ENCODE measurements at regions not wholly inside any gene's neighbourhood (a gene's known extent, or its start where the extent isn't known, plus 50 kb on each side); places are given as distances from the start of the nearest gene placed in this dataset.

DNA sequence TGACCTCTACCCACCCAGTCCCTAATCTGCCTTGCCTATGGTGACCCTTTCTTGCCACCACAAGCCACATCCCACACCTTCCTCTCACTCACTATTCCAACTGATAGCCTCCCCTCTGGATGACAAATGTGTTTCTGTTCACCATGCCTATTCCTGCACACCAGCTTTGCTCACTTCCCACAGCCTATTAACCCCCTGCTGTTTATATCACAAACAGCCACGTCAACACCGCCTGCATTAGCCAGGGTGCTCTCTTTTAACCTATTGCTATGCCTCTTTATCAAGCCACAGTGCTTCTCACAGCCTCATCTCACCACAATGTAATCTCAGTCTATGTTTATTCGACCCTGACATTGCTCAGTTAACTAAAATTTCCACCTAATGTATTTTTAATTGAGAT lies 271.8 kb downstream of the SUCLG1 start:
- H3K4me3 ChIP-seq: no peak overlapping the region
- no peak for ATAC-seq (ENCODE audit: low FRiP score in 2 of 2)

DNA sequence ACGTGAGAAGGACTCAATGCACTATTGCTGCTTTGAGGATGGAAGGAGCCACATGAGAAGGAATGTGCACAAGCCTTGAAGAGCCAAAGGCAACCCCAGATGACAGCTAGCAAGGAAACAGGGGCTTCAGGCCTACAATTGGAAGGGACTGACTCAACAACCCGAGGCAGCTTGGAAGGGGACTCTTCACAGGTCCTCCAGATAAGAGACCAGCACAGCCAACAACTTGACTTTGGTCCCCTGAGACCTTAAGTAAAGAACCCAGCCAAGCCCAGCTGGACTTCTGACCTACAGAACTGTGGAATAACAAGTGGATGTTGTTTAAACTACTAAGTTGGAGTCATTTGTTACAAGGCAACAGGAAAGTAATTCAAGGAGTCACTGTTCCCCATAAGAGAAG lies 277.2 kb downstream of the SUCLG1 start:
- no peaks in the 10 kb centered on the region for H3K27me3 ChIP-seq
- H3K9me3 ChIP-seq: no peaks in the 10 kb centered on the region
- H3K4me3 ChIP-seq: no peak overlapping the region
- H3K36me3 ChIP-seq: no peaks in the 10 kb centered on the region
- DNase-seq: no peak
- H3K27ac ChIP-seq: no peak overlapping the region
- H3K4me1 ChIP-seq: no peaks in the 10 kb centered on the region
- TF ChIP-seq POLR2AphosphoS5 (IDR thresholded peaks at IDR 0.05) (no peak), EP300 (IDR thresholded peaks at IDR 0.05) (no peak), POLR2A (IDR thresholded peaks at IDR 0.05) (no peak)
- TF ChIP-seq, protein P1, sequence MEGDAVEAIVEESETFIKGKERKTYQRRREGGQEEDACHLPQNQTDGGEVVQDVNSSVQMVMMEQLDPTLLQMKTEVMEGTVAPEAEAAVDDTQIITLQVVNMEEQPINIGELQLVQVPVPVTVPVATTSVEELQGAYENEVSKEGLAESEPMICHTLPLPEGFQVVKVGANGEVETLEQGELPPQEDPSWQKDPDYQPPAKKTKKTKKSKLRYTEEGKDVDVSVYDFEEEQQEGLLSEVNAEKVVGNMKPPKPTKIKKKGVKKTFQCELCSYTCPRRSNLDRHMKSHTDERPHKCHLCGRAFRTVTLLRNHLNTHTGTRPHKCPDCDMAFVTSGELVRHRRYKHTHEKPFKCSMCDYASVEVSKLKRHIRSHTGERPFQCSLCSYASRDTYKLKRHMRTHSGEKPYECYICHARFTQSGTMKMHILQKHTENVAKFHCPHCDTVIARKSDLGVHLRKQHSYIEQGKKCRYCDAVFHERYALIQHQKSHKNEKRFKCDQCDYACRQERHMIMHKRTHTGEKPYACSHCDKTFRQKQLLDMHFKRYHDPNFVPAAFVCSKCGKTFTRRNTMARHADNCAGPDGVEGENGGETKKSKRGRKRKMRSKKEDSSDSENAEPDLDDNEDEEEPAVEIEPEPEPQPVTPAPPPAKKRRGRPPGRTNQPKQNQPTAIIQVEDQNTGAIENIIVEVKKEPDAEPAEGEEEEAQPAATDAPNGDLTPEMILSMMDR (IDR thresholded peaks at IDR 0.05): no peak
- ATAC-seq (ENCODE audit: low FRiP score in 2 of 2): no peak
- WGBS, 2 donors: 60 to 84% methylated on average over 2 of the region's 2 CpGs

More for the DNA sequence above, 271.8 kb downstream of the SUCLG1 start:
- Histone ChIP-seq H3K27ac (no peak overlapping the region), H3K27me3 (no peaks in the 10 kb centered on the region), H3K9me3 (no peaks in the 10 kb centered on the region), H3K4me1 (no peaks in the 10 kb centered on the region), H3K36me3 (no peaks in the 10 kb centered on the region)
- no peak for DNase-seq
- TF ChIP-seq, protein P1 (IDR thresholded peaks at IDR 0.05): no peak
- TF ChIP-seq EP300 (IDR thresholded peaks at IDR 0.05): no peak
- TF ChIP-seq POLR2A (IDR thresholded peaks at IDR 0.05): no peak
- TF ChIP-seq POLR2AphosphoS5 (IDR thresholded peaks at IDR 0.05): no peak
- WGBS, 2 donors: 60 to 65% methylated on average over 3 of the region's 3 CpGs

DNA sequence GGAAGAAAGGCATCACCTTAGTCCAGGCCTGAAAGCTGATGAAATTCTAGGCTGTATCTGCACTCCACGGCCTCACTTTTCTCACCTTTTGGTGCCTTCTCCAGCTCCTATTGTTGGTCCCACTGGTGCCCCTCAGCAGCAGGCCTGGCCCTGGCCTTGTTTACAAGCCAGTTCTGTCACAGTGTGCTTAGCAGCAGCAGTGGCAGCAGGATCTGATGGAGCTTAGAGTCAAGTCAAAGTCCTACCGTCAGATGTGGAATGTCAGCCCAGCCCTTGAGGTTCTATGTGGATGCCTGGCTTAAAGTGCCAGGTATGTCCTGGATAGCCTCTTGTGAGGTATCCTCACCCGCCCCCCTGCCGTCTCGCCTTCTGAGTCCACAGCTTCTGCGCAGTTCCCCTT lies 281.3 kb downstream of the SUCLG1 start:
- Histone ChIP-seq H3K36me3 (no peaks in the 10 kb centered on the region), H3K27me3 (no peaks in the 10 kb centered on the region), H3K27ac (no peak overlapping the region), H3K9me3 (no peaks in the 10 kb centered on the region), H3K4me3 (no peak overlapping the region), H3K4me1 (no peaks in the 10 kb centered on the region)
- WGBS, 2 donors: 71 to 83% methylated on average over 6 of the region's 6 CpGs
- no peak for ATAC-seq (ENCODE audit: low FRiP score in 2 of 2)
- DNase-seq: no peak
- TF ChIP-seq EP300 (IDR thresholded peaks at IDR 0.05) (no peak), POLR2AphosphoS5 (IDR thresholded peaks at IDR 0.05) (no peak), POLR2A (IDR thresholded peaks at IDR 0.05) (no peak)
- TF ChIP-seq, protein P1 (IDR thresholded peaks at IDR 0.05): no peak

DNA sequence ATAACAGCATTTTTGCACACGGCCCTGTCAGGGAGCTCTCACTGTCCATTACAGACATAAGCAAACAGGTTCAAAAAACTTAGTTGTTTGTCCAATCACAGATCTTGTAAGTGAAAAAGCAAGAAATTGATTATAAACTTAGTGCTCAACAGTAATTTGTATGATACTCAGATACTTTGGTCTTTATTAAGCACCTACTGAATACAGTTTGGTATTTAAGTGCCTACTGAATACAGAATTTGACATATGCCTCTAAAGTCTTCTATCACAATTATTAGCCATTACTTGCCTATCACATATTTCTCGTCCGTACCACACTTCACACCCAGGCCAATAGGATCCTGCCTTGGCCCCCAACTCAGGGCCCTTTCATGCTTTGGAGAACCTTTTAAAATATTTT lies 283.1 kb downstream of the SUCLG1 start:
- ATAC-seq (ENCODE audit: low FRiP score in 2 of 2) (no peak), DNase-seq (no peak)
- H3K4me1 ChIP-seq: no peaks in the 10 kb centered on the region
- H3K27ac ChIP-seq: no peak overlapping the region
- H3K4me3 ChIP-seq: no peak overlapping the region
- H3K36me3 ChIP-seq: no peaks in the 10 kb centered on the region
- H3K9me3 ChIP-seq: no peaks in the 10 kb centered on the region
- WGBS, 2 donors: 91 to 95% methylated on average over 3 of the region's 3 CpGs
- TF ChIP-seq POLR2AphosphoS5 (IDR thresholded peaks at IDR 0.05) (no peak), POLR2A (IDR thresholded peaks at IDR 0.05) (no peak), EP300 (IDR thresholded peaks at IDR 0.05) (no peak)
- no peaks in the 10 kb centered on the region for H3K27me3 ChIP-seq

DNA sequence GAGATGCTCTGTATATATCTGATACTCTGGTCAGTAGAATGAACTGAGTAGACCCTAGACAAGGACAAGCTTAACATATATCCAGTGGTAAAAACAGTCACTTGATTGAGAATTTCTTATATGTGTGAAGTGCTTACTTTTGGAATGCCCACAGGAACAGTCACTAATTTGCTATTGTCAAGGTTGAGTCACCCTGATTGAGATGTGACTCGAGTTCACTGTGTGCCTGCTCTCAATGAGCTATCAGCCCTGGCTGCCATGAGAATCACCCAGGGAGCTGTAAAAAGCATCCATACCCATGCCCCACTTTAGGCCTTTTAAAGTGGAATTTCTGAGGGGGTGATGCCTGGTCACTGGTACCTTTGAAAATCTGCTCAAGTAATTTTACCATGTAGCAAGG lies 283.7 kb downstream of the SUCLG1 start:
- H3K27me3 ChIP-seq: no peaks in the 10 kb centered on the region
- DNase-seq: no peak
- 73 to 80% methylated on average over 1 of the region's 1 CpG for WGBS, 2 donors
- no peak overlapping the region for H3K27ac ChIP-seq
- no peak for TF ChIP-seq EP300 (IDR thresholded peaks at IDR 0.05)
- TF ChIP-seq, protein P1 (IDR thresholded peaks at IDR 0.05): no peak
- TF ChIP-seq POLR2A (IDR thresholded peaks at IDR 0.05): no peak
- TF ChIP-seq POLR2AphosphoS5 (IDR thresholded peaks at IDR 0.05): no peak
- no peaks in the 10 kb centered on the region for H3K9me3 ChIP-seq
- no peak overlapping the region for H3K4me3 ChIP-seq
- H3K36me3 ChIP-seq: no peaks in the 10 kb centered on the region
- no peaks in the 10 kb centered on the region for H3K4me1 ChIP-seq
- ATAC-seq (ENCODE audit: low FRiP score in 2 of 2): no peak

Data from upper lobe of left lung (tissue), 6 donors.